H1 (cell line): ENCODE measurements at regions not wholly inside any gene's neighbourhood (a gene's known extent, or its start where the extent isn't known, plus 50 kb on each side); places are given as distances from the start of the nearest gene placed in this dataset.

Experiments used
- CTCF ChIA-PET: fragments of 300-600 bp; sonication (Branson Sonifier 250); formaldehyde crosslinking; loops from one replicate; lab custom pipeline; 2021; ENCODE audit not compliant: partially characterized antibody; lab: Charles Lee
- POLR2A ChIA-PET: fragments of 300-600 bp; sonication (Branson Sonifier 250); formaldehyde crosslinking; loops from one replicate; lab custom pipeline; 2021; ENCODE audit warnings: inconsistent platforms; ENCODE audit not compliant: partially characterized antibody; lab: Charles Lee
- DNase-seq, 2 experiments: peaks; one replicate each; pipeline versions ENCODE4 v3.0.0 to v3.0.0-alpha.2; 2010 to 2022; ENCODE audit warnings: low spot score in 2 of 2, low read depth in 1 of 2, mixed read lengths in 1 of 2
- FAIRE-seq: peaks from 2 replicates; lab custom pipeline; 2011; peaks lifted over from hg19 to GRCh38; lab: Jason Lieb, UNC
- H2AFZ ChIP-seq: 2 replicates; pipeline ENCODE4 v1.8.1; 2012; ENCODE audit warnings: low read length, inconsistent platforms
- H2AK5ac ChIP-seq: 2 replicates; pipeline ENCODE4 v1.6.1; 2013; ENCODE audit warnings: low read depth, low read length
- H2BK120ac ChIP-seq: replicated peaks from 2 replicates; pipeline ENCODE3; 2013; ENCODE audit warnings: low read depth, low read length, inconsistent platforms
- H2BK12ac ChIP-seq: 2 replicates; pipeline ENCODE4 v1.6.1; 2013; ENCODE audit warnings: low read depth, low read length
- H2BK15ac ChIP-seq: 2 replicates; pipeline ENCODE4 v1.6.1; 2013; ENCODE audit warnings: low read length
- H2BK20ac ChIP-seq: 2 replicates; pipeline ENCODE4 v1.6.1; 2013; ENCODE audit warnings: low read length
- H2BK5ac ChIP-seq: 2 replicates; pipeline ENCODE4 v1.6.1; 2013; ENCODE audit warnings: low read depth, low read length
- H3K14ac ChIP-seq: 2 replicates; pipeline ENCODE4 v1.6.1; 2013; ENCODE audit warnings: inconsistent platforms; ENCODE audit not compliant: insufficient read length
- H3K18ac ChIP-seq: 2 replicates; pipeline ENCODE4 v1.6.1; 2013; ENCODE audit warnings: low read length; ENCODE audit errors: extremely low read depth
- H3K23ac ChIP-seq: 2 replicates; pipeline ENCODE4 v1.6.1; 2013; ENCODE audit warnings: inconsistent platforms; ENCODE audit not compliant: insufficient read length
- H3K23me2 ChIP-seq: 2 replicates; pipeline ENCODE4 v1.6.1; 2013; ENCODE audit warnings: low read depth, low read length
- H3K27ac ChIP-seq: 2 replicates; pipeline ENCODE4 v1.6.1; 2011; ENCODE audit warnings: low read depth, low read length, inconsistent platforms
- H3K27me3 ChIP-seq, 4 experiments: replicated peaks in 1 of 4; 1 replicate in 1 of 4; 2 replicates in 3 of 4; pipeline versions ENCODE4 v1.6.1 to v1.8.1; 2011 to 2013; ENCODE audit warnings: low read length in 3 of 4, mild to moderate bottlenecking in 3 of 4, inconsistent platforms in 2 of 4, mixed read lengths in 2 of 4, moderate library complexity in 1 of 4; ENCODE audit not compliant: control insufficient read depth in 3 of 4, insufficient read depth in 3 of 4; ENCODE audit errors: extremely low read depth in 1 of 4
- H3K36me3 ChIP-seq, 4 experiments: 2 replicates each; pipeline versions ENCODE4 v1.6.1 to v1.8.1; 2011 to 2013; ENCODE audit warnings: mild to moderate bottlenecking in 4 of 4, low read length in 3 of 4, moderate library complexity in 2 of 4, control low read depth in 1 of 4, inconsistent platforms in 1 of 4; ENCODE audit not compliant: insufficient read depth in 4 of 4, control insufficient read depth in 2 of 4
- H3K4ac ChIP-seq: replicated peaks from 2 replicates; pipeline ENCODE3; 2013; ENCODE audit warnings: low read length, low read depth, mixed read lengths, inconsistent platforms; ENCODE audit not compliant: insufficient read length
- H3K4me1 ChIP-seq, 4 experiments: replicated peaks in 1 of 4; 1 replicate in 1 of 4; 2 replicates in 3 of 4; pipeline versions ENCODE4 v1.6.1 to v1.8.1; 2011 to 2013; ENCODE audit warnings: low read length in 3 of 4, inconsistent platforms in 2 of 4, mixed read lengths in 1 of 4; ENCODE audit not compliant: insufficient read depth in 4 of 4, control insufficient read depth in 3 of 4
- H3K4me2 ChIP-seq, 2 experiments: 2 replicates each; pipeline versions ENCODE4 v1.6.1 to v1.8.1; 2011 to 2013; ENCODE audit warnings: low read depth in 2 of 2, low read length in 2 of 2, control low read depth in 1 of 2, inconsistent platforms in 1 of 2, mild to moderate bottlenecking in 1 of 2; ENCODE audit not compliant: insufficient read depth in 1 of 2
- H3K4me3 ChIP-seq, 4 experiments: fragments of 200-600, 300-600 bp in 1 of 4; sonication (generic), shearing (Covaris generic), sonication (Bioruptor Twin) in 1 of 4; 2 replicates each; pipeline versions ENCODE4 v1.5.1 to v1.8.1; 2011 to 2016; ENCODE audit warnings: low read length in 4 of 4, low read depth in 3 of 4, control low read depth in 2 of 4, inconsistent platforms in 2 of 4, mild to moderate bottlenecking in 2 of 4, mixed read lengths in 1 of 4, moderate library complexity in 1 of 4; ENCODE audit not compliant: insufficient read depth in 2 of 4; ENCODE audit errors: extremely low read depth in 1 of 4
- H3K56ac ChIP-seq: replicated peaks from 2 replicates; pipeline ENCODE3; 2013; ENCODE audit warnings: low read depth, mild to moderate bottlenecking, mixed read lengths, low read length, inconsistent platforms; ENCODE audit not compliant: insufficient read length
- H3K79me1 ChIP-seq: 2 replicates; pipeline ENCODE4 v1.6.1; 2013; ENCODE audit warnings: low read depth, low read length, control low read depth
- H3K79me2 ChIP-seq, 2 experiments: 2 replicates each; pipeline versions ENCODE4 v1.6.1 to v1.8.1; 2012 to 2013; ENCODE audit warnings: low read length in 2 of 2, mild to moderate bottlenecking in 2 of 2, inconsistent platforms in 1 of 2; ENCODE audit not compliant: insufficient read depth in 2 of 2, control insufficient read depth in 1 of 2
- H3K9ac ChIP-seq, 4 experiments: replicated peaks in 1 of 4; 1 replicate in 1 of 4; 2 replicates in 3 of 4; pipeline versions ENCODE4 v1.6.1 to v1.8.1; 2011 to 2013; ENCODE audit warnings: low read depth in 3 of 4, low read length in 3 of 4, control low read depth in 2 of 4, mild to moderate bottlenecking in 2 of 4, moderate library complexity in 2 of 4, inconsistent platforms in 1 of 4; ENCODE audit errors: extremely low read depth in 1 of 4
- H3K9me3 ChIP-seq, 2 experiments: 2 replicates each; pipeline versions ENCODE4 v1.6.1 to v1.8.1; 2012 to 2013; ENCODE audit warnings: mild to moderate bottlenecking in 2 of 2, moderate library complexity in 2 of 2, control low read depth in 1 of 2, inconsistent platforms in 1 of 2, low read depth in 1 of 2, low read length in 1 of 2, mixed read lengths in 1 of 2; ENCODE audit not compliant: insufficient read depth in 2 of 2
- H4K20me1 ChIP-seq, 2 experiments: replicated peaks in 1 of 2; 2 replicates each; pipeline versions ENCODE3 to v1.8.1; 2011 to 2013; ENCODE audit warnings: inconsistent platforms in 2 of 2, low read length in 2 of 2, mild to moderate bottlenecking in 1 of 2; ENCODE audit not compliant: insufficient read depth in 2 of 2, control insufficient read depth in 1 of 2
- H4K5ac ChIP-seq: 2 replicates; pipeline ENCODE4 v1.6.1; 2013; ENCODE audit warnings: low read length, low read depth, mixed read lengths, inconsistent platforms; ENCODE audit not compliant: insufficient read length
- H4K8ac ChIP-seq: 2 replicates; pipeline ENCODE4 v1.8.0; 2013; ENCODE audit warnings: mild to moderate bottlenecking, moderate library complexity, low read length, inconsistent platforms; ENCODE audit not compliant: insufficient read depth; ENCODE audit errors: extremely low read depth
- H4K91ac ChIP-seq: replicated peaks from 2 replicates; pipeline ENCODE3; 2013; ENCODE audit warnings: low read length, mixed read lengths, inconsistent platforms; ENCODE audit not compliant: insufficient read length
- KDM1A ChIP-seq: fragments of 200-600, 300-600 bp; sonication (generic); IDR thresholded peaks from 2 replicates; pipeline ENCODE4 v1.7.1; 2016; ENCODE audit warnings: mild to moderate bottlenecking, low read length, borderline replicate concordance
- POU5F1 ChIP-seq: IDR thresholded peaks from 2 replicates; pipeline ENCODE4 v1.6.1; 2011; ENCODE audit warnings: low read depth, mild to moderate bottlenecking, low read length, moderate library complexity
- WGBS, 2 experiments: shearing (Covaris generic) in 1 of 2; methylation state at CpG; one replicate each; pipeline versions ENCODE4 v1.1.6 to v1.1.7; 2013 to 2015; ENCODE audit warnings: low lambda C conversion rate in 2 of 2, mixed read lengths in 2 of 2, inconsistent platforms in 1 of 2, low coverage in 1 of 2, missing lambda C conversion rate in 1 of 2; ENCODE audit not compliant: insufficient replicate concordance in 2 of 2, insufficient coverage in 1 of 2, insufficient read length in 1 of 2; ENCODE audit errors: extremely low coverage in 1 of 2, missing lambda C conversion rate in 1 of 2; 5-methylcytosine and 5-hydroxymethylcytosine counted together
- TF ChIP-seq, protein P1 (sequence below): IDR thresholded peaks from 2 replicates; pipeline ENCODE4 v1.6.1; 2011; ENCODE audit warnings: low read length, improper control_type of control experiment

DNA sequence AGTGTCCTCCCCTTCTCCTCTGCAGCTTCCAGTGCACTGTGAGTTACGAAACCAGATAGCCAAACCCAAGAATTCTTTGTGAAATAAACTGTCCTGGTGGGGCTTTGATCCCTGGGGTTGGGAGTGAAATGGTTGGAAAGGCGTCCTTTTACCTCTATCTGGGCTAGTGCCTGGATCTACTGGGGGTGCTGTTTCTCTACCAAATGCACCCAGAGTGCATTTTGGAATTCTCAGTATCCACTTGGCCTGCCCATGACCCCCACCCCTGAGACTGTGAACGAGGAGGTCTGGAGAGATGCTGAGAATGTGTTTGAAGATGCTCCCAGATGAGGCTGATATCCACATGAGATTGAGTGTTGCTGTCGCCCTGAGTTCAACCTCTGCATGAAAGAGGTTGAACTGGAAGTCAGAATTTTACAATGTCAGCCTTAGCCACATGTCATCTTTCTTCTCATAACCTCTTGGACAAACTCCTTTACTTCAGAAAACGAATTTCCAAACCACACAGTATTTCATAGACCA lies 87.1 kb upstream of the CLMN start:
- H2BK120ac ChIP-seq = no peak overlapping the region
- ChIA-PET POLR2A (no interaction called here), CTCF (no interaction called here)
- no peaks in the 10 kb centered on the region; the same call in 1 of the 2 replicates for H3K23me2 ChIP-seq
- H3K79me2 ChIP-seq = no peaks in the 10 kb centered on the region
- no peaks in the 10 kb centered on the region for H3K9me3 ChIP-seq
- no peak for DNase-seq
- no peaks in the 10 kb centered on the region for H4K20me1 ChIP-seq
- no peak for TF ChIP-seq POU5F1
- TF ChIP-seq, protein P1, sequence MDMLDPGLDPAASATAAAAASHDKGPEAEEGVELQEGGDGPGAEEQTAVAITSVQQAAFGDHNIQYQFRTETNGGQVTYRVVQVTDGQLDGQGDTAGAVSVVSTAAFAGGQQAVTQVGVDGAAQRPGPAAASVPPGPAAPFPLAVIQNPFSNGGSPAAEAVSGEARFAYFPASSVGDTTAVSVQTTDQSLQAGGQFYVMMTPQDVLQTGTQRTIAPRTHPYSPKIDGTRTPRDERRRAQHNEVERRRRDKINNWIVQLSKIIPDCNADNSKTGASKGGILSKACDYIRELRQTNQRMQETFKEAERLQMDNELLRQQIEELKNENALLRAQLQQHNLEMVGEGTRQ = no peak
- no peak for TF ChIP-seq KDM1A
- no peak overlapping the region for H4K5ac ChIP-seq
- 83% methylated on average over 5 of the region's 5 CpGs; no CpG with 5 or more reads in 1 of the 2 experiments for WGBS, 2 experiments
- FAIRE-seq = no peak
- no peak overlapping the region for H4K91ac ChIP-seq
- no peak overlapping the region for H3K18ac ChIP-seq
- no peak overlapping the region for H2AFZ ChIP-seq
- 0 out of 7 replicates have a peak, but pooled peaks cover 0 to 2% (median 0%) of the 10 kb centered on the region in 4 experiments for H3K4me1 ChIP-seq
- no peak overlapping the region for H2BK5ac ChIP-seq
- no peak overlapping the region for H2BK12ac ChIP-seq
- H3K4ac ChIP-seq = no peak overlapping the region
- H2BK15ac ChIP-seq = no peak overlapping the region
- no peaks in the 10 kb centered on the region for H3K27me3 ChIP-seq
- H3K14ac ChIP-seq = no peak overlapping the region
- H3K79me1 ChIP-seq = no peaks in the 10 kb centered on the region
- no peak overlapping the region for H3K4me3 ChIP-seq
- no peak overlapping the region for H2AK5ac ChIP-seq
- no peak overlapping the region for H3K56ac ChIP-seq
- no peak overlapping the region for H3K4me2 ChIP-seq
- no peak overlapping the region for H3K23ac ChIP-seq
- no peak overlapping the region for H2BK20ac ChIP-seq
- H3K36me3 ChIP-seq = no peaks in the 10 kb centered on the region
- H3K27ac ChIP-seq = no peak overlapping the region
- H4K8ac ChIP-seq = no peak overlapping the region; the same call in 1 of the 2 replicates
- H3K9ac ChIP-seq = no peak overlapping the region
